IMR-90 (cell line): ENCODE measurements at regions not wholly inside any gene's neighbourhood (a gene's known extent, or its start where the extent isn't known, plus 50 kb on each side); places are given as distances from the start of the nearest gene placed in this dataset.

Experiments used
- ATAC-seq: fragments of 200-7000 bp; cut with Tn5 transposase; 2 replicates; pipeline ENCODE4 v1.9.1; 2020; ENCODE audit warnings: low read depth, mild to moderate bottlenecking, moderate library complexity
- BruUV-seq: library from RNA; stranded (reverse); fragments of 400-500 nt; replicated peaks from 2 replicates; lab custom pipeline; 2021; lab: Mats Ljungman, UMichigan
- CTCF ChIA-PET: fragments of 300-600 bp; formaldehyde crosslinking; extraction: SDS; loops from one replicate; lab custom pipeline; 2021; ENCODE audit warnings: antibody characterized with exemption; lab: Yijun Ruan, JAX
- POLR2A ChIA-PET: fragments of 300-600 bp; sonication (Branson Sonifier 250); formaldehyde crosslinking; loops from one replicate; lab custom pipeline; 2022; ENCODE audit warnings: antibody characterized with exemption; ENCODE audit not compliant: unreplicated experiment; lab: Charles Lee
- DNase-seq: peaks from one replicate; pipeline ENCODE4 v3.0.0; 2013
- H2AFZ ChIP-seq: replicated peaks from 2 replicates; pipeline ENCODE3; 2013; ENCODE audit warnings: low read length, mild to moderate bottlenecking; ENCODE audit not compliant: poor library complexity
- H2AK5ac ChIP-seq: 2 replicates; pipeline ENCODE4 v1.6.1; 2013; ENCODE audit warnings: low read depth, low read length, inconsistent platforms
- H2AK9ac ChIP-seq: replicated peaks from 2 replicates; pipeline ENCODE3; 2013; ENCODE audit warnings: mild to moderate bottlenecking, low read depth, low read length, moderate library complexity; ENCODE audit not compliant: poor library complexity
- H2BK120ac ChIP-seq: 2 replicates; pipeline ENCODE4 v1.6.1; 2013; ENCODE audit warnings: low read depth, low read length, inconsistent platforms
- H2BK15ac ChIP-seq: 3 replicates; pipeline ENCODE4 v1.6.1; 2013; ENCODE audit warnings: low read depth, low read length, inconsistent platforms
- H2BK20ac ChIP-seq: 2 replicates; pipeline ENCODE4 v1.6.1; 2013; ENCODE audit warnings: low read depth, mild to moderate bottlenecking, inconsistent platforms, low read length, moderate library complexity
- H2BK5ac ChIP-seq: 2 replicates; pipeline ENCODE4 v1.6.1; 2013; ENCODE audit warnings: mild to moderate bottlenecking, low read depth, low read length, inconsistent platforms; ENCODE audit not compliant: poor library complexity, severe bottlenecking
- H3K14ac ChIP-seq: replicated peaks from 2 replicates; pipeline ENCODE4 v1.6.1; 2013; ENCODE audit warnings: low read depth, low read length, inconsistent platforms
- H3K18ac ChIP-seq: 2 replicates; pipeline ENCODE4 v1.6.1; 2013; ENCODE audit warnings: low read depth, low read length, control low read depth
- H3K23ac ChIP-seq: 2 replicates; pipeline ENCODE4 v1.6.1; 2013; ENCODE audit warnings: low read depth, low read length, inconsistent platforms
- H3K27ac ChIP-seq: 2 replicates; pipeline ENCODE4 v1.5.1; 2013; ENCODE audit warnings: mild to moderate bottlenecking, control low read depth, low read length; ENCODE audit not compliant: insufficient read depth
- H3K27me3 ChIP-seq: 2 replicates; pipeline ENCODE4 v1.6.1; 2013; ENCODE audit warnings: low read length; ENCODE audit not compliant: control insufficient read depth, insufficient read depth
- H3K36me3 ChIP-seq: 2 replicates; pipeline ENCODE4 v1.6.1; 2013; ENCODE audit warnings: low read length, mixed read lengths; ENCODE audit not compliant: control insufficient read depth, insufficient read depth
- H3K4ac ChIP-seq: 2 replicates; pipeline ENCODE4 v1.6.1; 2013; ENCODE audit warnings: low read depth, low read length, inconsistent platforms
- H3K4me1 ChIP-seq: 2 replicates; pipeline ENCODE4 v1.6.1; 2013; ENCODE audit warnings: low read length, mixed read lengths; ENCODE audit not compliant: control insufficient read depth, insufficient read depth
- H3K4me2 ChIP-seq: 2 replicates; pipeline ENCODE4 v1.6.1; 2013; ENCODE audit warnings: low read depth, mild to moderate bottlenecking, control low read depth, low read length, moderate library complexity
- H3K4me3 ChIP-seq: 2 replicates; pipeline ENCODE4 v1.5.1; 2013; ENCODE audit warnings: low read depth, mild to moderate bottlenecking, control low read depth, low read length, moderate library complexity; ENCODE audit not compliant: insufficient read depth
- H3K56ac ChIP-seq: 2 replicates; pipeline ENCODE4 v1.6.1; 2013; ENCODE audit warnings: low read length, inconsistent platforms; ENCODE audit not compliant: insufficient read depth; ENCODE audit errors: extremely low read depth
- H3K79me1 ChIP-seq, 2 experiments: 2 replicates each; pipeline ENCODE4 v1.6.1; 2013; ENCODE audit warnings: low read length in 2 of 2, inconsistent platforms in 1 of 2, low read depth in 1 of 2
- H3K9ac ChIP-seq: 2 replicates; pipeline ENCODE4 v1.6.1; 2013; ENCODE audit warnings: low read depth, low read length, control low read depth
- H3K9me1 ChIP-seq: 2 replicates; pipeline ENCODE4 v1.6.1; 2013; ENCODE audit warnings: low read length, inconsistent platforms; ENCODE audit not compliant: insufficient read depth
- H3K9me3 ChIP-seq: 2 replicates; pipeline ENCODE4 v1.6.1; 2013; ENCODE audit warnings: low read length; ENCODE audit not compliant: control insufficient read depth, insufficient read depth
- H4K20me1 ChIP-seq: 2 replicates; pipeline ENCODE4 v1.6.1; 2013; ENCODE audit warnings: low read length, inconsistent platforms; ENCODE audit not compliant: insufficient read depth
- H4K5ac ChIP-seq: 2 replicates; pipeline ENCODE4 v1.6.1; 2013; ENCODE audit warnings: mild to moderate bottlenecking, low read depth, low read length, control low read depth
- H4K8ac ChIP-seq, 2 experiments: 2 replicates each; pipeline ENCODE4 v1.6.1; 2013; ENCODE audit warnings: low read depth in 2 of 2, low read length in 2 of 2, control low read depth in 1 of 2, inconsistent platforms in 1 of 2
- H4K91ac ChIP-seq: 2 replicates; pipeline ENCODE4 v1.6.1; 2013; ENCODE audit warnings: low read depth, low read length, inconsistent platforms; ENCODE audit not compliant: insufficient read depth
- BHLHE40 ChIP-seq: fragments of 150-350 bp; IDR thresholded peaks from 2 replicates; pipeline ENCODE4 v1.6.1; 2016; ENCODE audit warnings: mild to moderate bottlenecking, low read depth, low read length
- MAFK ChIP-seq: IDR thresholded peaks from 2 replicates; pipeline ENCODE4 v1.6.1; 2012; ENCODE audit warnings: low read depth, low read length, improper control_type of control experiment
- MAZ ChIP-seq: IDR thresholded peaks from 2 replicates; pipeline ENCODE4 v1.6.1; 2012; ENCODE audit warnings: low read depth, mild to moderate bottlenecking, low read length, improper control_type of control experiment, moderate library complexity, borderline replicate concordance
- NFE2L2 ChIP-seq: fragments of 150-350 bp; IDR thresholded peaks from 2 replicates; pipeline ENCODE4 v1.6.1; 2016; ENCODE audit warnings: low read depth, mild to moderate bottlenecking, low read length
- RAD21 ChIP-seq: IDR thresholded peaks from 2 replicates; pipeline ENCODE4 v1.6.1; 2012; ENCODE audit warnings: low read length, improper control_type of control experiment
- RFX5 ChIP-seq: IDR thresholded peaks from 2 replicates; pipeline ENCODE4 v1.8.0; 2012; ENCODE audit warnings: low read depth, mild to moderate bottlenecking, low read length, moderate library complexity
- SMC3 ChIP-seq: fragments of 150-350 bp; IDR thresholded peaks from 2 replicates; pipeline ENCODE4 v1.6.1; 2016; ENCODE audit warnings: low read depth, mild to moderate bottlenecking, antibody characterized with exemption, low read length, moderate library complexity
- WGBS, 2 experiments: methylation state at CpG; one replicate each; pipeline versions ENCODE4 v1.1.5 to v1.1.7; 2013; ENCODE audit warnings: missing lambda C conversion rate in 2 of 2; ENCODE audit not compliant: insufficient read length in 1 of 2; ENCODE audit errors: extremely low coverage in 2 of 2; 5-methylcytosine and 5-hydroxymethylcytosine counted together
- dilution Hi-C: fragments of 300-500 bp; cut with HindIII; formaldehyde crosslinking; loops from one replicate; pipeline ENCODE4 v1.14.3; 2018; ENCODE audit warnings: low sequenced_read_pairs; ENCODE audit not compliant: unreplicated experiment
- in situ Hi-C: fragments of 300-500 bp; cut with MboI; formaldehyde crosslinking; loops from 3 replicates; pipeline ENCODE4 v1.14.3; 2019; ENCODE audit warnings: low sequenced_read_pairs, inconsistent platforms, mixed read lengths
- intact Hi-C: fragments of 100-400 bp; cut with micrococcal nuclease; formaldehyde crosslinking; loops from 2 replicates; pipeline ENCODE4 v1.10.0; 2022

GRCh38 chr10:121252756-121253155 lies 345.5 kb downstream of the FGFR2 start:
- ATAC-seq (no peak), DNase-seq (no peak)
- H2AFZ ChIP-seq = no peak overlapping the region
- H2AK5ac ChIP-seq = no peak overlapping the region
- peaks cover 17% of the 10 kb centered on the region for H3K9me3 ChIP-seq
- H3K4me3 ChIP-seq = no peak overlapping the region
- no peak overlapping the region for H2BK120ac ChIP-seq
- no peaks in the 10 kb centered on the region for H3K4me1 ChIP-seq
- H4K5ac ChIP-seq = no peak overlapping the region
- no peaks in the 10 kb centered on the region for H4K20me1 ChIP-seq
- no peak overlapping the region for H2BK20ac ChIP-seq
- no peak overlapping the region for H3K14ac ChIP-seq
- no peak for TF ChIP-seq MAFK
- TF ChIP-seq NFE2L2 = no peak
- TF ChIP-seq RAD21 = no peak
- no peak for TF ChIP-seq SMC3
- no peak for TF ChIP-seq BHLHE40
- TF ChIP-seq MAZ = no peak
- no peak for TF ChIP-seq RFX5
- ChIA-PET CTCF (no interaction called here), POLR2A (no interaction called here)
- H3K36me3 ChIP-seq = no peaks in the 10 kb centered on the region
- H3K4me2 ChIP-seq = no peak overlapping the region
- no peak overlapping the region for H2AK9ac ChIP-seq
- in situ Hi-C loops (no loop called here), dilution Hi-C loops (no loop called here), intact Hi-C loops (no loop called here)
- no peaks in the 10 kb centered on the region for H3K79me1 ChIP-seq
- H3K9me1 ChIP-seq = no peaks in the 10 kb centered on the region
- no TSS peak for BruUV-seq
- H3K27me3 ChIP-seq = no peaks in the 10 kb centered on the region
- H4K91ac ChIP-seq = no peak overlapping the region
- WGBS, 2 experiments = no CpG with 5 or more reads among the region's 2 CpGs
- H3K18ac ChIP-seq = no peak overlapping the region
- H3K9ac ChIP-seq = no peak overlapping the region
- no peak overlapping the region for H3K23ac ChIP-seq
- H4K8ac ChIP-seq = no peak overlapping the region
- H3K27ac ChIP-seq = no peak overlapping the region
- no peak overlapping the region for H2BK5ac ChIP-seq
- H2BK15ac ChIP-seq = no peak overlapping the region
- no peak overlapping the region for H3K4ac ChIP-seq
- H3K56ac ChIP-seq = no peak overlapping the region
